Panc1 (cell line): ENCODE measurements at regions not wholly inside any gene's neighbourhood (a gene's known extent, or its start where the extent isn't known, plus 50 kb on each side); places are given as distances from the start of the nearest gene placed in this dataset.

Experiments
- POLR2AphosphoS5 ChIP-seq: IDR thresholded peaks from 2 replicates; pipeline ENCODE4 v1.6.1; 2012; ENCODE audit warnings: mild to moderate bottlenecking, low read depth, low read length, moderate library complexity
- TF ChIP-seq, protein P1 (sequence below): fragments of 450-650 bp; IDR thresholded peaks from 2 replicates; pipeline ENCODE4 v1.5.1; 2017; ENCODE audit warnings: mild to moderate bottlenecking
- TF ChIP-seq, protein P2 (sequence below), 2 experiments: IDR thresholded peaks; 2 replicates each; pipeline ENCODE4 v1.6.1; 2011 to 2012; ENCODE audit warnings: low read depth in 2 of 2, control low read depth in 1 of 2, low read length in 1 of 2, mild to moderate bottlenecking in 1 of 2, moderate library complexity in 1 of 2; ENCODE audit not compliant: insufficient read depth in 1 of 2

DNA sequence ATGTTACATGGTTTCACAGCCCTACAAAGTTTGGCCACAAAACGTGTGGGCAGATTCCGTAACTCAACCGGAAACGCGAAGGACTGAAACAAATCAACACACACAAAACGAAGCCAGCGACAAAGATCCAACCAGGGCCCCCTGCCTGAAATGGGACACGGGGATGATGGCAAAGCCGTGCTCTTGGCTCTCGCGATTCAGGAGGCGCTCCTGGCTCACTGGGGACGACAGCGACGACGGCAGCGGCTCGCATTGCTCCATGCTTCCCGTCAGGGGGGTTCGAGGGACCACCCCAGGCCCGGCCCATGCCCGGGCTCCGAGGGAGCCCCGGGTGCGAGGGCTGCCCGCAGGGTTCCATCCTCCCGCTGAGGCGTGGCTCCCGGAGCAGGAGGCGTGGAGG lies 4786.8 kb upstream of the OR11H1 start:
- TF ChIP-seq, protein P1, sequence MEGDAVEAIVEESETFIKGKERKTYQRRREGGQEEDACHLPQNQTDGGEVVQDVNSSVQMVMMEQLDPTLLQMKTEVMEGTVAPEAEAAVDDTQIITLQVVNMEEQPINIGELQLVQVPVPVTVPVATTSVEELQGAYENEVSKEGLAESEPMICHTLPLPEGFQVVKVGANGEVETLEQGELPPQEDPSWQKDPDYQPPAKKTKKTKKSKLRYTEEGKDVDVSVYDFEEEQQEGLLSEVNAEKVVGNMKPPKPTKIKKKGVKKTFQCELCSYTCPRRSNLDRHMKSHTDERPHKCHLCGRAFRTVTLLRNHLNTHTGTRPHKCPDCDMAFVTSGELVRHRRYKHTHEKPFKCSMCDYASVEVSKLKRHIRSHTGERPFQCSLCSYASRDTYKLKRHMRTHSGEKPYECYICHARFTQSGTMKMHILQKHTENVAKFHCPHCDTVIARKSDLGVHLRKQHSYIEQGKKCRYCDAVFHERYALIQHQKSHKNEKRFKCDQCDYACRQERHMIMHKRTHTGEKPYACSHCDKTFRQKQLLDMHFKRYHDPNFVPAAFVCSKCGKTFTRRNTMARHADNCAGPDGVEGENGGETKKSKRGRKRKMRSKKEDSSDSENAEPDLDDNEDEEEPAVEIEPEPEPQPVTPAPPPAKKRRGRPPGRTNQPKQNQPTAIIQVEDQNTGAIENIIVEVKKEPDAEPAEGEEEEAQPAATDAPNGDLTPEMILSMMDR: no peak
- TF ChIP-seq, protein P2, sequence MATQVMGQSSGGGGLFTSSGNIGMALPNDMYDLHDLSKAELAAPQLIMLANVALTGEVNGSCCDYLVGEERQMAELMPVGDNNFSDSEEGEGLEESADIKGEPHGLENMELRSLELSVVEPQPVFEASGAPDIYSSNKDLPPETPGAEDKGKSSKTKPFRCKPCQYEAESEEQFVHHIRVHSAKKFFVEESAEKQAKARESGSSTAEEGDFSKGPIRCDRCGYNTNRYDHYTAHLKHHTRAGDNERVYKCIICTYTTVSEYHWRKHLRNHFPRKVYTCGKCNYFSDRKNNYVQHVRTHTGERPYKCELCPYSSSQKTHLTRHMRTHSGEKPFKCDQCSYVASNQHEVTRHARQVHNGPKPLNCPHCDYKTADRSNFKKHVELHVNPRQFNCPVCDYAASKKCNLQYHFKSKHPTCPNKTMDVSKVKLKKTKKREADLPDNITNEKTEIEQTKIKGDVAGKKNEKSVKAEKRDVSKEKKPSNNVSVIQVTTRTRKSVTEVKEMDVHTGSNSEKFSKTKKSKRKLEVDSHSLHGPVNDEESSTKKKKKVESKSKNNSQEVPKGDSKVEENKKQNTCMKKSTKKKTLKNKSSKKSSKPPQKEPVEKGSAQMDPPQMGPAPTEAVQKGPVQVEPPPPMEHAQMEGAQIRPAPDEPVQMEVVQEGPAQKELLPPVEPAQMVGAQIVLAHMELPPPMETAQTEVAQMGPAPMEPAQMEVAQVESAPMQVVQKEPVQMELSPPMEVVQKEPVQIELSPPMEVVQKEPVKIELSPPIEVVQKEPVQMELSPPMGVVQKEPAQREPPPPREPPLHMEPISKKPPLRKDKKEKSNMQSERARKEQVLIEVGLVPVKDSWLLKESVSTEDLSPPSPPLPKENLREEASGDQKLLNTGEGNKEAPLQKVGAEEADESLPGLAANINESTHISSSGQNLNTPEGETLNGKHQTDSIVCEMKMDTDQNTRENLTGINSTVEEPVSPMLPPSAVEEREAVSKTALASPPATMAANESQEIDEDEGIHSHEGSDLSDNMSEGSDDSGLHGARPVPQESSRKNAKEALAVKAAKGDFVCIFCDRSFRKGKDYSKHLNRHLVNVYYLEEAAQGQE (IDR thresholded peaks at IDR 0.05; ENCODE audit: insufficient read depth in 1 of 2, low read depth in 2 of 2, low read length in 1 of 2): no peak
- TF ChIP-seq POLR2AphosphoS5: no peak
